ENCODE measurements at regions not wholly inside any gene's neighbourhood (a gene's known extent, or its start where the extent isn't known, plus 50 kb on each side); places are given as distances from the start of the nearest gene placed in this dataset.
A peak's percentile ranks its signal among the peaks of the same experiment; 100 is the strongest.
"Not testable (repeated sequence)": the region's sequence is repeated elsewhere in the genome, so short reads cannot be mapped to it uniquely, and the experiment has no call there.

GRCh38 chr6:112946051-112946450 lies 598.9 kb downstream of the RFPL4B start:
- no peaks in the 10 kb centered on the region for H3K36me3 Mint-ChIP-seq (ENCODE audit: low read depth)
- no peak for DNase-seq
- H3K27me3 Mint-ChIP-seq (ENCODE audit: insufficient read depth), result no peaks in the 10 kb centered on the region
- no peak overlapping the region for H3K27ac Mint-ChIP-seq
- H3K9me3 Mint-ChIP-seq, result no peaks in the 10 kb centered on the region
- no peak overlapping the region for H3K4me3 Mint-ChIP-seq
- H3K4me1 Mint-ChIP-seq (ENCODE audit: low read depth), result no peaks in the 10 kb centered on the region; the same call in 1 of the 2 replicates
- TF ChIP-seq CTCF (IDR thresholded peaks at IDR 0.05), result no peak

GRCh38 chr6:112947507-112947906 lies 600.4 kb downstream of the RFPL4B start:
- TF ChIP-seq CTCF (IDR thresholded peaks at IDR 0.05), result no peak
- Mint-ChIP-seq H3K36me3 (ENCODE audit: low read depth) (no peaks in the 10 kb centered on the region), H3K4me1 (ENCODE audit: low read depth) (no peaks in the 10 kb centered on the region; the same call in 1 of the 2 replicates), H3K9me3 (no peaks in the 10 kb centered on the region), H3K27ac (no peak overlapping the region), H3K4me3 (no peak overlapping the region), H3K27me3 (ENCODE audit: insufficient read depth) (no peaks in the 10 kb centered on the region)
- no peak for DNase-seq

- Mint-ChIP-seq H3K27ac (no peak overlapping the region), H3K27me3 (ENCODE audit: insufficient read depth) (no peaks in the 10 kb centered on the region), H3K36me3 (ENCODE audit: low read depth) (peaks cover 5% of the 10 kb centered on the region; the same call in 1 of the 2 replicates), H3K9me3 (no peaks in the 10 kb centered on the region), H3K4me1 (ENCODE audit: low read depth) (peaks cover 6% of the 10 kb centered on the region), H3K4me3 (no peak overlapping the region)
- no peak for TF ChIP-seq CTCF (IDR thresholded peaks at IDR 0.05)
- DNase-seq, result no peak
Measured at GRCh38 chr6:112951829-112952228, 604.7 kb downstream of the RFPL4B start.

GRCh38 chr6:112955743-112956142 lies 608.6 kb downstream of the RFPL4B start:
- H3K27me3 Mint-ChIP-seq (ENCODE audit: insufficient read depth); DNase-seq; H3K4me3 Mint-ChIP-seq; H3K27ac Mint-ChIP-seq; H3K9me3 Mint-ChIP-seq: not testable (repeated sequence)
- H3K36me3 Mint-ChIP-seq (ENCODE audit: low read depth), result peaks cover 14% of the 10 kb centered on the region; the same call in 1 of the 2 replicates
- H3K4me1 Mint-ChIP-seq (ENCODE audit: low read depth), result peaks cover 18% of the 10 kb centered on the region

- Mint-ChIP-seq H3K4me3 (no peak overlapping the region), H3K36me3 (ENCODE audit: low read depth) (peaks cover 14% of the 10 kb centered on the region; the same call in 1 of the 2 replicates), H3K9me3 (peaks cover 9% of the 10 kb centered on the region; the same call in 1 of the 2 replicates), H3K27me3 (ENCODE audit: insufficient read depth) (no peaks in the 10 kb centered on the region), H3K4me1 (ENCODE audit: low read depth) (peaks cover 18% of the 10 kb centered on the region), H3K27ac (no peak overlapping the region)
- TF ChIP-seq CTCF (IDR thresholded peaks at IDR 0.05), result no peak
- DNase-seq, result peak; percentile 37
Measured at GRCh38 chr6:112956696-112957535, 609.8 kb downstream of the RFPL4B start.

- H3K27ac Mint-ChIP-seq, result no peak overlapping the region
- peaks cover 9% of the 10 kb centered on the region; the same call in 1 of the 2 replicates for H3K9me3 Mint-ChIP-seq
- peaks cover 18% of the 10 kb centered on the region for H3K4me1 Mint-ChIP-seq (ENCODE audit: low read depth)
- peaks cover 14% of the 10 kb centered on the region; the same call in 1 of the 2 replicates for H3K36me3 Mint-ChIP-seq (ENCODE audit: low read depth)
- DNase-seq, result no peak
- no peak for TF ChIP-seq CTCF (IDR thresholded peaks at IDR 0.05)
- H3K4me3 Mint-ChIP-seq, result no peak overlapping the region
- H3K27me3 Mint-ChIP-seq (ENCODE audit: insufficient read depth), result no peaks in the 10 kb centered on the region
Measured at GRCh38 chr6:112957536-112957916, 610.4 kb downstream of the RFPL4B start.

- not testable (repeated sequence) for H3K4me3 Mint-ChIP-seq; H3K27ac Mint-ChIP-seq; DNase-seq; H3K27me3 Mint-ChIP-seq (ENCODE audit: insufficient read depth); H3K9me3 Mint-ChIP-seq
- peaks cover 11% of the 10 kb centered on the region; the same call in 1 of the 2 replicates for H3K36me3 Mint-ChIP-seq (ENCODE audit: low read depth)
- peaks cover 18% of the 10 kb centered on the region for H3K4me1 Mint-ChIP-seq (ENCODE audit: low read depth)
Measured at GRCh38 chr6:112960130-112960529, 613.0 kb downstream of the RFPL4B start.

Measured in HFFc6 (cell line).